HG03039 (cell line): ENCODE measurements at regions not wholly inside any gene's neighbourhood (a gene's known extent, or its start where the extent isn't known, plus 50 kb on each side); places are given as distances from the start of the nearest gene placed in this dataset.

Experiments
- ATAC-seq: cut with Tn5 transposase; IDR thresholded peaks from one replicate; pipeline ENCODE4 v1.9.1; 2021; ENCODE audit warnings: mild to moderate bottlenecking, moderate library complexity; ENCODE audit not compliant: unreplicated experiment

- no peak for ATAC-seq
These were observed 343.5 kb downstream of the IDS start for GRCh38 chrX:149161435-149162088.

- ATAC-seq = no peak
These were observed 347.1 kb downstream of the IDS start for GRCh38 chrX:149157976-149158375.

GRCh38 chrX:149152941-149153340 is 352.2 kb downstream of the IDS start:
- ATAC-seq = no peak

GRCh38 chrX:149151805-149152757 is 353.0 kb downstream of the IDS start:
- no peak for ATAC-seq

- peak; percentile 68 for ATAC-seq
These were observed 359.2 kb downstream of the IDS start for GRCh38 chrX:149145845-149146285.

GRCh38 chrX:149131774-149132173 is 373.3 kb downstream of the IDS start:
- ATAC-seq = no peak

- ATAC-seq = no peak
These were observed 375.3 kb downstream of the IDS start for GRCh38 chrX:149129767-149130166.

- no peak for ATAC-seq
These were observed 380.5 kb downstream of the IDS start for GRCh38 chrX:149124526-149125108.

- ATAC-seq = no peak
These were observed 383.7 kb downstream of the IDS start for GRCh38 chrX:149121206-149121920.

- ATAC-seq = no peak
These were observed 384.6 kb downstream of the IDS start for GRCh38 chrX:149120459-149120858.

GRCh38 chrX:149114874-149115273 is 390.2 kb downstream of the IDS start:
- ATAC-seq = no peak

- no peak for ATAC-seq
These were observed 391.1 kb downstream of the IDS start for GRCh38 chrX:149114001-149114400.

- no peak for ATAC-seq
These were observed 407.3 kb downstream of the IDS start for GRCh38 chrX:149097786-149098185.

- ATAC-seq = no peak
These were observed 412.9 kb downstream of the IDS start for GRCh38 chrX:149092179-149092578.

GRCh38 chrX:149079805-149080406 is 425.2 kb downstream of the IDS start:
- ATAC-seq = no peak

GRCh38 chrX:149074398-149074797 is 430.7 kb downstream of the IDS start:
- ATAC-seq = no peak

- no peak for ATAC-seq
These were observed 431.6 kb downstream of the IDS start for GRCh38 chrX:149073479-149073878.

GRCh38 chrX:149069899-149070298 is 435.2 kb downstream of the IDS start:
- no peak for ATAC-seq

GRCh38 chrX:149060921-149061320 is 444.2 kb downstream of the IDS start:
- ATAC-seq = no peak
